HCT116 (cell line): ENCODE measurements at regions not wholly inside any gene's neighbourhood (a gene's known extent, or its start where the extent isn't known, plus 50 kb on each side); places are given as distances from the start of the nearest gene placed in this dataset.

Source experiments
- ATAC-seq: fragments of 200-7000 bp; cut with Tn5 transposase; 2 replicates; pipeline ENCODE4 v1.9.1; 2020; ENCODE audit warnings: mild to moderate bottlenecking, moderate library complexity
- BruUV-seq: library from RNA; stranded (reverse); fragments of 400-500 nt; replicated peaks from 2 replicates; lab custom pipeline; 2021; lab: Mats Ljungman, UMichigan
- CTCF ChIA-PET: fragments of 300-600 bp; sonication (Branson Sonifier 250); formaldehyde crosslinking; loops from one replicate; lab custom pipeline; 2021; ENCODE audit warnings: antibody characterized with exemption; lab: Charles Lee
- POLR2A ChIA-PET: fragments of 300-600, 350-600 bp; sonication (Branson Sonifier 250); formaldehyde crosslinking; loops from one replicate; lab custom pipeline; 2021; ENCODE audit warnings: antibody characterized with exemption; lab: Charles Lee
- RAD21 ChIA-PET, 2 experiments: fragments of 300-600 bp; sonication (Branson Sonifier 250); formaldehyde crosslinking; loops; one replicate each; lab custom pipeline; 2023; ENCODE audit warnings: low total read pairs in 2 of 2; ENCODE audit not compliant: uncharacterized antibody in 2 of 2, unreplicated experiment in 2 of 2, low non-redundant PET in 1 of 2; lab: Charles Lee
- DNase-seq: peaks from one replicate; pipeline ENCODE4 v3.0.0-alpha.2; 2010; ENCODE audit warnings: low read depth, low spot score
- H2AFZ ChIP-seq: fragments of 200-600 bp; shearing (Covaris generic), sonication (generic); 2 replicates; pipeline ENCODE4 v1.6.1; 2017; ENCODE audit warnings: low read depth, mixed run types, mixed read lengths, antibody characterized with exemption, low read length; ENCODE audit not compliant: poor library complexity, severe bottlenecking
- H3K27ac ChIP-seq: 2 replicates; pipeline ENCODE4 v1.5.1; 2012; ENCODE audit warnings: low read depth, low read length
- H3K27me3 ChIP-seq: fragments of 200-600 bp; sonication (generic); 2 replicates; pipeline ENCODE4 v1.6.1; 2016; ENCODE audit warnings: mixed run types, low read length, mixed read lengths; ENCODE audit not compliant: insufficient read depth
- H3K36me3 ChIP-seq, 2 experiments: fragments of 200-500 bp in 1 of 2; fragments of 200-600 bp in 1 of 2; sonication (Bioruptor generic) in 1 of 2; sonication (generic) in 1 of 2; 2 replicates each; pipeline versions ENCODE4 v1.5.1 to v1.6.1; 2014 to 2016; ENCODE audit warnings: low read length in 2 of 2, inconsistent platforms in 1 of 2, mixed read lengths in 1 of 2, mixed run types in 1 of 2; ENCODE audit not compliant: insufficient read depth in 2 of 2, control insufficient read depth in 1 of 2
- H3K4me1 ChIP-seq, 2 experiments: fragments of 200-600 bp in 1 of 2; sonication (generic) in 1 of 2; 2 replicates each; pipeline versions ENCODE4 v1.5.1 to v1.6.1; 2012 to 2017; ENCODE audit warnings: low read length in 2 of 2, inconsistent platforms in 1 of 2, mild to moderate bottlenecking in 1 of 2, mixed read lengths in 1 of 2, mixed run types in 1 of 2, moderate library complexity in 1 of 2; ENCODE audit not compliant: insufficient read depth in 2 of 2, control insufficient read depth in 1 of 2
- H3K4me2 ChIP-seq: fragments of 200-600 bp; sonication (generic); 2 replicates; pipeline ENCODE4 v1.6.1; 2017; ENCODE audit warnings: mixed run types, low read length, mixed read lengths
- H3K4me3 ChIP-seq, 2 experiments: fragments of 200-600 bp in 1 of 2; sonication (generic) in 1 of 2; replicated peaks in 1 of 2; 2 replicates each; pipeline ENCODE4 v1.5.1; 2011 to 2016; ENCODE audit warnings: low read length in 2 of 2, control low read depth in 1 of 2, low read depth in 1 of 2, mild to moderate bottlenecking in 1 of 2, mixed read lengths in 1 of 2, mixed run types in 1 of 2
- H3K79me2 ChIP-seq: fragments of 200-600 bp; sonication (generic); 2 replicates; pipeline ENCODE4 v1.6.1; 2017; ENCODE audit warnings: mild to moderate bottlenecking, mixed run types, low read length, moderate library complexity, mixed read lengths; ENCODE audit not compliant: insufficient read depth
- H3K9ac ChIP-seq: fragments of 200-600 bp; sonication (generic); 2 replicates; pipeline ENCODE4 v1.6.1; 2016; ENCODE audit warnings: low read length, mixed read lengths
- H3K9me2 ChIP-seq: fragments of 200-600 bp; sonication (generic), shearing (Covaris generic); 2 replicates; pipeline ENCODE4 v1.6.1; 2017; ENCODE audit warnings: mixed run types, mild to moderate bottlenecking, moderate library complexity; ENCODE audit not compliant: insufficient read depth
- H3K9me3 ChIP-seq, 2 experiments: fragments of 200-500 bp in 1 of 2; fragments of 200-600 bp in 1 of 2; sonication (Bioruptor generic) in 1 of 2; sonication (generic) in 1 of 2; 2 replicates each; pipeline ENCODE4 v1.6.1; 2014 to 2017; ENCODE audit warnings: low read length in 2 of 2, mixed read lengths in 2 of 2, inconsistent platforms in 1 of 2, low read depth in 1 of 2, mild to moderate bottlenecking in 1 of 2, mixed run types in 1 of 2, moderate library complexity in 1 of 2; ENCODE audit not compliant: control insufficient read depth in 1 of 2, insufficient read depth in 1 of 2
- H4K20me1 ChIP-seq: fragments of 200-600 bp; sonication (generic), shearing (Covaris generic); 2 replicates; pipeline ENCODE4 v1.6.1; 2017; ENCODE audit warnings: mixed run types, mild to moderate bottlenecking, moderate library complexity; ENCODE audit not compliant: insufficient read depth
- CEBPB ChIP-seq: IDR thresholded peaks from 2 replicates; pipeline ENCODE4 v1.6.1; 2012; ENCODE audit warnings: low read depth
- EGR1 ChIP-seq: IDR thresholded peaks from 2 replicates; pipeline ENCODE4 v1.6.1; 2012; ENCODE audit warnings: low read depth
- EZH2 ChIP-seq: fragments of 200-600 bp; sonication (generic); IDR thresholded peaks from 2 replicates; pipeline ENCODE4 v1.6.1; 2017; ENCODE audit warnings: antibody characterized with exemption, mixed run types
- EZH2phosphoT487 ChIP-seq: fragments of 200-600 bp; IDR thresholded peaks from 2 replicates; pipeline ENCODE4 v1.6.1; 2018; ENCODE audit warnings: antibody characterized with exemption, borderline replicate concordance
- FOSL1 ChIP-seq: IDR thresholded peaks from 2 replicates; pipeline ENCODE4 v1.6.1; 2012; ENCODE audit warnings: low read depth
- JUND ChIP-seq: IDR thresholded peaks from 2 replicates; pipeline ENCODE4 v1.6.1; 2012
- POLR2AphosphoS5 ChIP-seq: IDR thresholded peaks from 2 replicates; pipeline ENCODE4 v1.6.1; 2011; ENCODE audit warnings: mild to moderate bottlenecking, low read depth, low read length, moderate library complexity
- RAD21 ChIP-seq: IDR thresholded peaks from 2 replicates; pipeline ENCODE4 v1.6.1; 2012; ENCODE audit warnings: low read depth, mild to moderate bottlenecking
- SRF ChIP-seq: IDR thresholded peaks from 2 replicates; pipeline ENCODE4 v1.6.1; 2012; ENCODE audit warnings: low read depth
- TCF7L2 ChIP-seq: IDR thresholded peaks from 2 replicates; pipeline ENCODE4 v1.7.0; 2011; ENCODE audit warnings: borderline replicate concordance, inconsistent platforms; ENCODE audit not compliant: insufficient read depth, insufficient read length; ENCODE audit errors: extremely low read depth
- ZBTB33 ChIP-seq: IDR thresholded peaks from 2 replicates; pipeline ENCODE4 v1.6.1; 2011; ENCODE audit warnings: mild to moderate bottlenecking, low read length, moderate library complexity; ENCODE audit not compliant: insufficient replicate concordance; ENCODE audit errors: extremely low read depth
- intact Hi-C: fragments of 100-400 bp; cut with micrococcal nuclease; formaldehyde crosslinking; loops from 2 replicates; pipeline ENCODE4 v1.10.0; 2022
- TF ChIP-seq, protein P1 (sequence below): IDR thresholded peaks from 2 replicates; pipeline ENCODE4 v1.6.1; 2012; ENCODE audit warnings: low read depth

DNA sequence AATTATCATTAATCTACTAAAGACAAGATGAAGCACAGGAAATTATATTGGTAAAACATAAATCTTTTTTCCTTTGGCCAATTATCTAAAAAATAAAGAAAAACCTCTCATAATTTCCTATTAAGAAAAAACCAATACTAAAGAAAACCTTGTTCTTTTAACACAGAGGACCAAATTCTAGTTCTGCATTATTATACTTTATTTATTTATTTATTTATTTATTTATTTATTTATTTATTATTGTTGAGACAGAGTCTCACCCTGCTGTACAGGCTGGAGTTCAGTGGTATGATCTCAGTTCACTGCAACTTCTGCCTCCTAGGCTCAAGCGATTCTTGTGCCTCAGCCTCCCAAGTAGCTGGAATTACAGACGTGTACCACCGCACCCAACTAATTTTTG, 377.8 kb upstream of the ADAMTS16 start:
- RAD21 ChIA-PET: no interaction called here
- intact Hi-C loops: no loop called here
- H3K36me3 ChIP-seq: no peaks in the 10 kb centered on the region
- H3K4me3 ChIP-seq: no peak overlapping the region
- no peaks in the 10 kb centered on the region for H3K9me2 ChIP-seq
- H2AFZ ChIP-seq: no peak overlapping the region
- H3K9ac ChIP-seq: no peak overlapping the region
- no peaks in the 10 kb centered on the region for H3K4me1 ChIP-seq
- ATAC-seq: no peak
- POLR2A ChIA-PET: no interaction called here
- no peak for DNase-seq
- no peaks in the 10 kb centered on the region for H4K20me1 ChIP-seq
- no peaks in the 10 kb centered on the region for H3K27me3 ChIP-seq
- H3K27ac ChIP-seq: no peak overlapping the region
- peaks cover 10 to 19% of the 10 kb centered on the region in 2 experiments; a peak in 2 of 4 replicates for H3K9me3 ChIP-seq
- no peak overlapping the region for H3K4me2 ChIP-seq
- no TSS peak for BruUV-seq
- TF ChIP-seq EZH2phosphoT487 (no peak), EGR1 (no peak), ZBTB33 (no peak), RAD21 (no peak), TCF7L2 (no peak), SRF (no peak), POLR2AphosphoS5 (no peak), JUND (no peak)
- no peaks in the 10 kb centered on the region for H3K79me2 ChIP-seq
- CTCF ChIA-PET: no interaction called here

GRCh38 chr5:4765411-4765810, 374.7 kb upstream of the ADAMTS16 start:
- DNase-seq (no peak), ATAC-seq (no peak)
- Histone ChIP-seq H4K20me1 (no peaks in the 10 kb centered on the region), H3K9ac (no peak overlapping the region), H3K4me3 (no peak overlapping the region), H3K4me2 (no peak overlapping the region), H3K27me3 (no peaks in the 10 kb centered on the region), H3K4me1 (no peaks in the 10 kb centered on the region), H3K9me2 (no peaks in the 10 kb centered on the region), H3K79me2 (no peaks in the 10 kb centered on the region), H3K27ac (no peak overlapping the region), H3K36me3 (no peaks in the 10 kb centered on the region), H3K9me3 (peaks cover 4 to 19% of the 10 kb centered on the region in 2 experiments; a peak in 2 of 4 replicates), H2AFZ (no peak overlapping the region)
- no TSS peak for BruUV-seq
- ChIA-PET RAD21 (no interaction called here), POLR2A (no interaction called here), CTCF (no interaction called here)
- TF ChIP-seq EZH2: no peak
- no peak for TF ChIP-seq EGR1
- TF ChIP-seq FOSL1: no peak
- no peak for TF ChIP-seq EZH2phosphoT487
- TF ChIP-seq, protein P1, sequence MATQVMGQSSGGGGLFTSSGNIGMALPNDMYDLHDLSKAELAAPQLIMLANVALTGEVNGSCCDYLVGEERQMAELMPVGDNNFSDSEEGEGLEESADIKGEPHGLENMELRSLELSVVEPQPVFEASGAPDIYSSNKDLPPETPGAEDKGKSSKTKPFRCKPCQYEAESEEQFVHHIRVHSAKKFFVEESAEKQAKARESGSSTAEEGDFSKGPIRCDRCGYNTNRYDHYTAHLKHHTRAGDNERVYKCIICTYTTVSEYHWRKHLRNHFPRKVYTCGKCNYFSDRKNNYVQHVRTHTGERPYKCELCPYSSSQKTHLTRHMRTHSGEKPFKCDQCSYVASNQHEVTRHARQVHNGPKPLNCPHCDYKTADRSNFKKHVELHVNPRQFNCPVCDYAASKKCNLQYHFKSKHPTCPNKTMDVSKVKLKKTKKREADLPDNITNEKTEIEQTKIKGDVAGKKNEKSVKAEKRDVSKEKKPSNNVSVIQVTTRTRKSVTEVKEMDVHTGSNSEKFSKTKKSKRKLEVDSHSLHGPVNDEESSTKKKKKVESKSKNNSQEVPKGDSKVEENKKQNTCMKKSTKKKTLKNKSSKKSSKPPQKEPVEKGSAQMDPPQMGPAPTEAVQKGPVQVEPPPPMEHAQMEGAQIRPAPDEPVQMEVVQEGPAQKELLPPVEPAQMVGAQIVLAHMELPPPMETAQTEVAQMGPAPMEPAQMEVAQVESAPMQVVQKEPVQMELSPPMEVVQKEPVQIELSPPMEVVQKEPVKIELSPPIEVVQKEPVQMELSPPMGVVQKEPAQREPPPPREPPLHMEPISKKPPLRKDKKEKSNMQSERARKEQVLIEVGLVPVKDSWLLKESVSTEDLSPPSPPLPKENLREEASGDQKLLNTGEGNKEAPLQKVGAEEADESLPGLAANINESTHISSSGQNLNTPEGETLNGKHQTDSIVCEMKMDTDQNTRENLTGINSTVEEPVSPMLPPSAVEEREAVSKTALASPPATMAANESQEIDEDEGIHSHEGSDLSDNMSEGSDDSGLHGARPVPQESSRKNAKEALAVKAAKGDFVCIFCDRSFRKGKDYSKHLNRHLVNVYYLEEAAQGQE: no peak
- no peak for TF ChIP-seq CEBPB
- intact Hi-C loops: no loop called here
